Left lung (tissue), 4 donors: ENCODE measurements at regions not wholly inside any gene's neighbourhood (a gene's known extent, or its start where the extent isn't known, plus 50 kb on each side); places are given as distances from the start of the nearest gene placed in this dataset.
"Not testable (repeated sequence)": the region's sequence is repeated elsewhere in the genome, so short reads cannot be mapped to it uniquely, and the experiment has no call there.

Experiments
- ATAC-seq: fragments of 200-7000 bp; cut with Tn5 transposase; one replicate; pipeline ENCODE4 v1.9.1; 2020; ENCODE audit warnings: moderate library complexity
- DNase-seq, 4 donors: peaks; one replicate each; pipeline ENCODE4 v3.0.0-alpha.2; 2013 to 2020
- H3K27ac ChIP-seq, 2 donors: fragments of 200-600 bp; sonication (generic) in 1 of 2; one replicate each; pipeline versions ENCODE4 v1.5.0 to v1.8.0; 2020 to 2021
- H3K27me3 ChIP-seq, 2 donors: fragments of 200-600 bp; sonication (generic) in 1 of 2; one replicate each; pipeline versions ENCODE4 v1.5.0 to v1.8.0; 2020 to 2021
- H3K36me3 ChIP-seq, 2 donors: fragments of 200-600 bp; sonication (generic) in 1 of 2; one replicate each; pipeline versions ENCODE4 v1.5.0 to v1.8.0; 2020 to 2021
- H3K4me1 ChIP-seq, 2 donors: fragments of 200-600 bp; one replicate each; pipeline ENCODE4 v1.8.0; 2021
- H3K4me3 ChIP-seq, 2 donors: fragments of 200-600 bp; sonication (generic) in 1 of 2; one replicate each; pipeline versions ENCODE4 v1.5.0 to v1.8.0; 2020 to 2021; ENCODE audit warnings: mild to moderate bottlenecking in 1 of 2
- H3K9me3 ChIP-seq, 2 donors: fragments of 200-600 bp; sonication (generic) in 1 of 2; one replicate each; pipeline versions ENCODE4 v1.5.0 to v1.8.0; 2020 to 2021
- intact Hi-C, 2 donors: fragments of 100-400 bp; cut with DNase I; formaldehyde crosslinking; loops; one replicate each; pipeline versions ENCODE4 v1.11.2 to v1.14.2; 2022
- TF ChIP-seq, protein P1 (sequence below), 2 donors: fragments of 200-600 bp; sonication (generic) in 1 of 2; IDR thresholded peaks; one replicate each; pipeline versions ENCODE4 v1.5.0 to v1.8.0; 2021; ENCODE audit warnings: antibody characterized with exemption in 2 of 2
- donor health status: DM: no; HTN: yes; CAD: no.
- donor health status: DM: no; HTN: no; CAD: no.

GRCh38 chr6:148021699-148022098 lies 320.9 kb upstream of the SASH1 start:
- ATAC-seq (peak; percentile 92), DNase-seq (peak in 1 of 4 donors; percentile 38)
- TF ChIP-seq, protein P1, sequence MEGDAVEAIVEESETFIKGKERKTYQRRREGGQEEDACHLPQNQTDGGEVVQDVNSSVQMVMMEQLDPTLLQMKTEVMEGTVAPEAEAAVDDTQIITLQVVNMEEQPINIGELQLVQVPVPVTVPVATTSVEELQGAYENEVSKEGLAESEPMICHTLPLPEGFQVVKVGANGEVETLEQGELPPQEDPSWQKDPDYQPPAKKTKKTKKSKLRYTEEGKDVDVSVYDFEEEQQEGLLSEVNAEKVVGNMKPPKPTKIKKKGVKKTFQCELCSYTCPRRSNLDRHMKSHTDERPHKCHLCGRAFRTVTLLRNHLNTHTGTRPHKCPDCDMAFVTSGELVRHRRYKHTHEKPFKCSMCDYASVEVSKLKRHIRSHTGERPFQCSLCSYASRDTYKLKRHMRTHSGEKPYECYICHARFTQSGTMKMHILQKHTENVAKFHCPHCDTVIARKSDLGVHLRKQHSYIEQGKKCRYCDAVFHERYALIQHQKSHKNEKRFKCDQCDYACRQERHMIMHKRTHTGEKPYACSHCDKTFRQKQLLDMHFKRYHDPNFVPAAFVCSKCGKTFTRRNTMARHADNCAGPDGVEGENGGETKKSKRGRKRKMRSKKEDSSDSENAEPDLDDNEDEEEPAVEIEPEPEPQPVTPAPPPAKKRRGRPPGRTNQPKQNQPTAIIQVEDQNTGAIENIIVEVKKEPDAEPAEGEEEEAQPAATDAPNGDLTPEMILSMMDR (IDR thresholded peaks at IDR 0.05), result no peak
- intact Hi-C loops, result no loop called here
- no peaks in the 10 kb centered on the region for H3K9me3 ChIP-seq
- H3K27ac ChIP-seq, result no peak overlapping the region
- H3K4me1 ChIP-seq, result no peaks in the 10 kb centered on the region
- H3K27me3 ChIP-seq, result no peaks in the 10 kb centered on the region
- no peak overlapping the region for H3K4me3 ChIP-seq
- no peaks in the 10 kb centered on the region for H3K36me3 ChIP-seq

DNA sequence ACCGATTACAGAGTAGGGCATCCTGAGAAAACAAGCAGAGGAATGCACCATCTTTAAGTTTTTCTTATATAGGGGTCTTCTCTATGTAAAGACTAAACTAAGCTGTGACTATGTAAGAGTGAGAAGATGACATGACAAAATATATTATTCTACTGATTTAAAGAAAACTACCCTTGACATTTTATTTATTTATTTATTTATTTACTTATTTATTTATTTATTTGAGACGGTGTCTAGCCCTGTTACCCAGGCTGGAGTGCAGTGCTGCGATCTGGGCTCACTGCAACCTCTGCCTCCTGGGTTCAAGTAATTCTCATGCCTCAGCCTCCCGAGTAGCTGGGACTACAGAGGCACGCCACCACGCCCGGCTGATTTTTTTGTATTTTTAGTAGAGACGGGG lies 320.4 kb upstream of the SASH1 start:
- H3K36me3 ChIP-seq, intact Hi-C loops, H3K27ac ChIP-seq, DNase-seq, ATAC-seq, H3K4me3 ChIP-seq, H3K27me3 ChIP-seq, H3K4me1 ChIP-seq, H3K9me3 ChIP-seq: not testable (repeated sequence)

- H3K4me3 ChIP-seq, result no peak overlapping the region
- no peaks in the 10 kb centered on the region for H3K27me3 ChIP-seq
- peak; percentile 98 for ATAC-seq
- intact Hi-C loops, result no loop called here
- peak in 3 of 4 donors; percentile 12 to 61 (median 44) for DNase-seq
- no peaks in the 10 kb centered on the region for H3K4me1 ChIP-seq
- H3K36me3 ChIP-seq, result no peaks in the 10 kb centered on the region
- H3K27ac ChIP-seq, result no peak overlapping the region
- TF ChIP-seq, protein P1 (IDR thresholded peaks at IDR 0.05), result no peak
- H3K9me3 ChIP-seq, result no peaks in the 10 kb centered on the region
Observed at GRCh38 chr6:148027201-148027600, 315.4 kb upstream of the SASH1 start.

- intact Hi-C loops, result loop anchor here in 1 of 2 donors (5.0 kb wide), 1 partner anchor 144 kb away; no protein-coding TSS in a partner anchor
- Histone ChIP-seq H3K9me3 (no peaks in the 10 kb centered on the region), H3K4me1 (no peaks in the 10 kb centered on the region), H3K27me3 (no peaks in the 10 kb centered on the region), H3K4me3 (no peak overlapping the region), H3K36me3 (no peaks in the 10 kb centered on the region), H3K27ac (no peak overlapping the region)
- DNase-seq (no peak), ATAC-seq (no peak)
- TF ChIP-seq, protein P1 (IDR thresholded peaks at IDR 0.05), result no peak
Observed at GRCh38 chr6:148035806-148036390, 306.7 kb upstream of the SASH1 start.

- no peak for DNase-seq
Observed at GRCh38 chr6:148037496-148037895, 305.1 kb upstream of the SASH1 start.

More at GRCh38 chr6:148037496-148037895, 305.1 kb upstream of the SASH1 start:
- no peaks in the 10 kb centered on the region for H3K4me1 ChIP-seq
- no peak for ATAC-seq
- no peak overlapping the region for H3K4me3 ChIP-seq
- intact Hi-C loops, result loop anchor here in 1 of 2 donors (5.0 kb wide), 1 partner anchor 145 kb away; no protein-coding TSS in a partner anchor
- no peaks in the 10 kb centered on the region for H3K36me3 ChIP-seq
- H3K27ac ChIP-seq, result no peak overlapping the region
- no peaks in the 10 kb centered on the region for H3K9me3 ChIP-seq
- TF ChIP-seq, protein P1 (IDR thresholded peaks at IDR 0.05), result no peak
- H3K27me3 ChIP-seq, result no peaks in the 10 kb centered on the region
